Cardiac fibroblast (primary cell): ENCODE measurements at regions not wholly inside any gene's neighbourhood (a gene's known extent, or its start where the extent isn't known, plus 50 kb on each side); places are given as distances from the start of the nearest gene placed in this dataset.

ENCODE experiments used
- DNase-seq, 2 donors: peaks; one replicate each; pipeline versions ENCODE4 v3.0.0 to v3.0.0-alpha.2; 2010; ENCODE audit warnings: low read depth in 2 of 2
- H3K4me3 ChIP-seq, 2 donors: replicated peaks in 1 of 2; 1 replicate in 1 of 2; 2 replicates in 1 of 2; pipeline ENCODE4 v1.5.1; 2011; ENCODE audit warnings: low read depth in 2 of 2, low read length in 2 of 2, mild to moderate bottlenecking in 2 of 2, moderate library complexity in 1 of 2
- TF ChIP-seq, protein P1 (sequence below): IDR thresholded peaks from one replicate; pipeline ENCODE4 v1.5.1; 2011; ENCODE audit warnings: low read depth, mild to moderate bottlenecking, low read length, inconsistent platforms

DNA sequence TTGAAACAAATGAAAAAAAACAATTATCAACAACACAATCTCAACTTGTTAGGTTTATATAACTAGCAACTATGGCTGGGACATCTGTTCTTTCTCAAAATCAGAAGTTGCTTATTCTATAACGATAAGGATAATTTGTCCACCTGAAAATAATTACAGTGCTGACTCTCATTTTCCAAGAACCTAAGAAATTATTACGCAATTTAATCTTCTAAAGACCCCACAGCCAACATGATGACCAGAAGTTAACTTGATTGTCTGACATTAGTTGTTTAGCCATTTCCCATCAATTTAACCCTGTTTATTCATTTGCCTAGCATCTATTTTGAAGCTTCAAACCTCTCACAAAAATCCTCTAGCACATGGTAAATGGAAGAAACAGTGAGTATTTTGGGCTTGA, 293.8 kb downstream of the ELAVL2 start:
- no peak overlapping the region for H3K4me3 ChIP-seq
- TF ChIP-seq, protein P1, sequence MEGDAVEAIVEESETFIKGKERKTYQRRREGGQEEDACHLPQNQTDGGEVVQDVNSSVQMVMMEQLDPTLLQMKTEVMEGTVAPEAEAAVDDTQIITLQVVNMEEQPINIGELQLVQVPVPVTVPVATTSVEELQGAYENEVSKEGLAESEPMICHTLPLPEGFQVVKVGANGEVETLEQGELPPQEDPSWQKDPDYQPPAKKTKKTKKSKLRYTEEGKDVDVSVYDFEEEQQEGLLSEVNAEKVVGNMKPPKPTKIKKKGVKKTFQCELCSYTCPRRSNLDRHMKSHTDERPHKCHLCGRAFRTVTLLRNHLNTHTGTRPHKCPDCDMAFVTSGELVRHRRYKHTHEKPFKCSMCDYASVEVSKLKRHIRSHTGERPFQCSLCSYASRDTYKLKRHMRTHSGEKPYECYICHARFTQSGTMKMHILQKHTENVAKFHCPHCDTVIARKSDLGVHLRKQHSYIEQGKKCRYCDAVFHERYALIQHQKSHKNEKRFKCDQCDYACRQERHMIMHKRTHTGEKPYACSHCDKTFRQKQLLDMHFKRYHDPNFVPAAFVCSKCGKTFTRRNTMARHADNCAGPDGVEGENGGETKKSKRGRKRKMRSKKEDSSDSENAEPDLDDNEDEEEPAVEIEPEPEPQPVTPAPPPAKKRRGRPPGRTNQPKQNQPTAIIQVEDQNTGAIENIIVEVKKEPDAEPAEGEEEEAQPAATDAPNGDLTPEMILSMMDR, result no peak
- no peak for DNase-seq

DNA sequence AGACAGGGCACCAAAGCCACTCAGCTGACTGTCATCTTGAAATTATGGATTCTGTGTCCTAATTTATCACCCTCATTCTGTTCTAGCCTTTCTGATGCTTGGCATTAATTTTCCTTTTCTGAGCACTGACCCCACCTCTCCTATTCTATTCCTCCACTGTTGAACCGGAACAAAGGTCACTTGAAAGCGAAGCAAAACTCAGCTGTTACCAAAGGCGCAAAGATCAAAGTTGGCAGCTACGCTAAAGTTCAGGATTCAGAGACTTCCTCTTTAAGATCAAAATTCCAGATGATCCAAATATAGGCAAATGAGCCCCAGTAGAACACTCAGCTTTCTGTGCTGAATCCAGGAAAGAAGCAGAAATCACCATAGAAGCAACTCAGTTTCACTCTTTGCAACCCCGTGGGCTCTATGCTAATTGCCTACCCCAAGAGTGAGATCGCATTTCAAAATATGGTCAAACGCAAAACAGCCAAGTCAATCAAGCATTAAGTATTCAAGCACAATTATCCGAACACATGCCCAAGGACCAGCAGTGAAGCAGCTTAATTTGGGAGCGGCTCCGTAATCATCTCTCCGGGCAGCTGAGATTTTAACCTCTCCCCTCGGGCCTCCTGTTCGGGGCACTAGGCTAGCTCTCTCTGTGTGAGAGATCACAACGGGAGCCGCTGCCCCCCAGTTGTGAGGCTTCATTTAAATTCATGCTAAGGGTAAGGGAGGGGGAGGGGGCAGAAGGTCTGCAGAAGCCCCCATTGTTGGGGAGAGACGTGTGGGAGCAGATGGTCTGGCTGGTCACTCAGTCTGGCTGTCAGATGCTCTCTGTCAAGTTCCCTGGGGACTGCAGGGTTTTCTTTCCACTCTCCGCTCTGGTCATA, 288.6 kb downstream of the ELAVL2 start:
- TF ChIP-seq, protein P1, result no peak
- no peak for DNase-seq
- no peak overlapping the region for H3K4me3 ChIP-seq

DNA sequence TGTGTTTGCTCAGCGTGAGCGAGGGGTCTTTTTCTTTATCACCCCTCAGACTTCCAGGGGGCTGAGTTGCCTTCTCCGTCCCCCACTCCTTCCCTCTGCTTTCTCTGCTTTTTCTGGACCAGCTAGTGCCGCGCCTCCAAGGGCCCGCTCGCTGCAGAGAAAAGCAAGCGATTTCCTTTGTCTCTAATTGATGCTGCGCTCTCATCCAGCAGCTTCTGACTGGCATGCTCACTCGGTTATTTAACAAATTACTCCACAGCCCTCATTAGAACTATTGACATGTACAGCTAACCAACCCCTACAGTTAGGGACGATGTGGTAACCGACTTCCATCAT, 288.0 kb downstream of the ELAVL2 start:
- no peak overlapping the region for H3K4me3 ChIP-seq
- DNase-seq, result no peak
- TF ChIP-seq, protein P1, result no peak

DNA sequence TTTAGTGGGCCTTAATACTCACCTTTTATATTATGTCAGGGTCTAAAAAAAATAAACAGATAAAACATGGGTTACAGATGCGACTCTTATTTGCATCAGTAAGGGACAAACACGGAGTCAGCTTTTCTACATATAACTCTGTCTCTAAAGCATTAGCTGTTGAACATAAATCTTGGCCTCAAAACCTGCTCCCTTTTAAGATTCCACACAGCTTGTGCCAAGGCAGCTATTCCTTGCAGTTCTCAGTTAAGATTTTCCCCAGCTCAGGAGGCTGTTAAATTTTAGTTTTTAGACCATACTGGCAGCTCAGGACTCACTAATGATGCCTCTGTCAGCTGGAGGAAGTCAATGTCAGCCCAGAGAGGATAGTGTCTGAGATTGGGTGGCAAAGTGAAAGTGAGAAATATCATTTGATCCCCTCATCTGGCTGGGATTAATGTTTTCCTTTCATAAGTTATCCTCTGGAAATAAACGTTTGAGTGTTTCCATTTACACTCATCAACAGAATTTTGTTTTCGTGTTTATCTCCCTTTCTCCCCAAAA, 287.5 kb downstream of the ELAVL2 start:
- no peak for DNase-seq
- H3K4me3 ChIP-seq, result no peak overlapping the region
- TF ChIP-seq, protein P1, result no peak

DNA sequence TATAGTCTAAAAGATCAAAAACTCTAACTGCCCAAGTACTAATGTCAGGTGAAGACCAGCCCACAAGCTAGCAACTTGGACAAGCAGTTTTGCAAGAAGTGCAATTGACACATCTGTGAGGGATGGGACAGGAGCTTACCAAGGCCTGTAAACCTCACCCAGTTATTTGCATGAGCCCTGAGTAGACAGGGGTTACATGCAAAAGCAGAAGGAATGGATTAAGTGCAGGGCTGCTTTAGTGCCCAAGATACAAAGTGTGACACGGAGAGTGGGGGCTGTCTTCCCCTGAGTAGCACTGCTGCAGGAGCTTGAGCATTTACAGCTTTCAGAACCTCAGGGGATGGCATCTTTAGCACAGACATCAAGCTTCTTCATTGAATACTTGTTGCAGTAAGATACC, 286.7 kb downstream of the ELAVL2 start:
- DNase-seq, result no peak
- H3K4me3 ChIP-seq, result no peak overlapping the region
- TF ChIP-seq, protein P1, result no peak

DNA sequence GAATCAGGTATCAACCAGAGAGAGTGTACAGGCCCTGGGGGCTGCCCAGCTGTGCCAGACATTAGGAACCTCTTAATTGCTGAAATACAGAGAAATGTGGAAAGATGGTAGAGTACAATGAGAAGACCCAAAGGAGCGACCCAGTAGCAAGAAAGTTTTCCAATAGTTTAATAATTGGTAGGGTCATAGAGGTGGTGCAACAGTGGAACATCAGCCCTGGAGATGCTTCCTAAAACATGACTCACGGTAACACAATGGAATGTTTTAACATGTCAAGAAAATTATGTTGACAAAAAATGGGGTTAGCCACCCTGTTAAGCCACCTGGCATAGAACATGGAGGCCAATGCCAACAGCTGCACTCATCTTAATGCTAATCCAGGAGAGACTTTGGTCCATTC, 284.1 kb downstream of the ELAVL2 start:
- no peak for DNase-seq
- no peak overlapping the region for H3K4me3 ChIP-seq
- TF ChIP-seq, protein P1, result no peak
